Smooth muscle cell (in vitro differentiated cells): ENCODE measurements at regions not wholly inside any gene's neighbourhood (a gene's known extent, or its start where the extent isn't known, plus 50 kb on each side); places are given as distances from the start of the nearest gene placed in this dataset.

Experiments
- DNase-seq: peaks from one replicate; lab custom pipeline; 2025; ENCODE audit not compliant: unreplicated experiment; lab: John Stamatoyannopoulos, UW
- H2AFZ ChIP-seq: fragments of 200-600 bp; sonication (generic); 2 replicates; pipeline ENCODE4 v1.6.0; 2016; ENCODE audit warnings: antibody characterized with exemption, low read depth, mild to moderate bottlenecking
- H3F3A ChIP-seq: fragments of 200-600 bp; sonication (generic); 2 replicates; pipeline ENCODE4 v1.6.0; 2017; ENCODE audit warnings: antibody characterized with exemption, low read depth
- H3K27ac ChIP-seq: fragments of 200-600 bp; sonication (generic); 2 replicates; pipeline ENCODE4 v1.5.1; 2016; ENCODE audit warnings: low read depth, mild to moderate bottlenecking
- H3K27me3 ChIP-seq: fragments of 200-600 bp; sonication (generic); 2 replicates; pipeline ENCODE4 v1.6.1; 2016; ENCODE audit warnings: low read depth, mild to moderate bottlenecking
- H3K36me3 ChIP-seq: fragments of 200-600 bp; sonication (generic); 2 replicates; pipeline ENCODE4 v1.5.1; 2016; ENCODE audit warnings: low read depth
- H3K4me1 ChIP-seq: fragments of 200-600 bp; sonication (generic); 2 replicates; pipeline ENCODE4 v1.5.1; 2016; ENCODE audit warnings: low read depth
- H3K4me2 ChIP-seq: fragments of 200-600 bp; sonication (generic); 2 replicates; pipeline ENCODE4 v1.6.0; 2016; ENCODE audit warnings: mild to moderate bottlenecking
- H3K4me3 ChIP-seq: fragments of 200-600 bp; sonication (generic); 2 replicates; pipeline ENCODE4 v1.5.1; 2016; ENCODE audit warnings: mild to moderate bottlenecking
- H3K79me2 ChIP-seq: fragments of 200-600 bp; sonication (generic); 2 replicates; pipeline ENCODE4 v1.6.0; 2016; ENCODE audit warnings: low read depth, mild to moderate bottlenecking
- H3K9ac ChIP-seq: fragments of 200-600 bp; sonication (generic); 2 replicates; pipeline ENCODE4 v1.6.0; 2016; ENCODE audit warnings: low read depth
- H3K9me3 ChIP-seq: fragments of 200-600 bp; sonication (generic); replicated peaks from 2 replicates; pipeline ENCODE4 v1.5.1; 2016; ENCODE audit warnings: low read depth
- H4K20me1 ChIP-seq: fragments of 200-600 bp; sonication (generic); 2 replicates; pipeline ENCODE4 v1.6.0; 2016; ENCODE audit warnings: low read depth
- CTCF ChIP-seq: fragments of 200-600 bp; sonication (generic); IDR thresholded peaks from 2 replicates; pipeline ENCODE4 v1.5.1; 2017; ENCODE audit warnings: borderline replicate concordance, mild to moderate bottlenecking, antibody characterized with exemption; ENCODE audit not compliant: insufficient read depth, poor library complexity, severe bottlenecking
- WGBS: methylation state at CpG from one replicate; pipeline ENCODE4 v1.1.7; 2016; ENCODE audit warnings: low lambda C conversion rate; 5-methylcytosine and 5-hydroxymethylcytosine counted together

GRCh38 chr4:27635936-27636913 is 775.6 kb downstream of the STIM2 start:
- H3K9ac ChIP-seq: no peak overlapping the region
- H4K20me1 ChIP-seq: no peaks in the 10 kb centered on the region
- no peak for TF ChIP-seq CTCF

GRCh38 chr4:27638163-27638915 is 777.7 kb downstream of the STIM2 start:
- no peaks in the 10 kb centered on the region for H3K36me3 ChIP-seq
- H3K27ac ChIP-seq: no peak overlapping the region
- no peak for TF ChIP-seq CTCF
- no peak overlapping the region for H3K4me2 ChIP-seq
- no peak overlapping the region for H3K4me3 ChIP-seq
- WGBS: 67% methylated on average over 2 of the region's 2 CpGs
- no peaks in the 10 kb centered on the region for H3K79me2 ChIP-seq
- H3F3A ChIP-seq: no peaks in the 10 kb centered on the region
- no peaks in the 10 kb centered on the region for H3K27me3 ChIP-seq
- no peaks in the 10 kb centered on the region for H3K9me3 ChIP-seq
- DNase-seq: no peak
- H3K4me1 ChIP-seq: no peaks in the 10 kb centered on the region
- no peak overlapping the region for H2AFZ ChIP-seq
- no peak overlapping the region for H3K9ac ChIP-seq
- H4K20me1 ChIP-seq: no peaks in the 10 kb centered on the region

More at GRCh38 chr4:27635936-27636913, 775.6 kb downstream of the STIM2 start:
- Histone ChIP-seq H3K36me3 (no peaks in the 10 kb centered on the region), H3K79me2 (no peaks in the 10 kb centered on the region), H3K9me3 (no peaks in the 10 kb centered on the region), H3K27ac (no peak overlapping the region), H3F3A (no peaks in the 10 kb centered on the region), H3K4me1 (no peaks in the 10 kb centered on the region), H3K4me3 (no peak overlapping the region), H3K4me2 (no peak overlapping the region), H2AFZ (no peak overlapping the region), H3K27me3 (no peaks in the 10 kb centered on the region)
- 91% methylated on average over 6 of the region's 6 CpGs for WGBS
- DNase-seq: no peak

GRCh38 chr4:27643101-27643500 is 782.5 kb downstream of the STIM2 start:
- Histone ChIP-seq H3K36me3 (no peaks in the 10 kb centered on the region), H4K20me1 (no peaks in the 10 kb centered on the region), H3F3A (no peaks in the 10 kb centered on the region), H3K4me1 (no peaks in the 10 kb centered on the region), H3K27ac (no peak overlapping the region), H3K79me2 (no peaks in the 10 kb centered on the region), H3K9me3 (no peaks in the 10 kb centered on the region), H3K9ac (no peak overlapping the region), H3K27me3 (no peaks in the 10 kb centered on the region), H2AFZ (no peak overlapping the region), H3K4me3 (no peak overlapping the region), H3K4me2 (no peak overlapping the region)
- TF ChIP-seq CTCF: no peak
- no peak for DNase-seq
